ENCODE measurements at regions not wholly inside any gene's neighbourhood (a gene's known extent, or its start where the extent isn't known, plus 50 kb on each side); places are given as distances from the start of the nearest gene placed in this dataset.

- H3K27ac Mint-ChIP-seq = no peak overlapping the region
- DNase-seq = no peak
- no peaks in the 10 kb centered on the region for H3K4me1 ChIP-seq (ENCODE audit: insufficient read depth, low read length)
- no peaks in the 10 kb centered on the region for H3K27me3 Mint-ChIP-seq
- no peak overlapping the region for H3K4me3 Mint-ChIP-seq
- peaks cover 0 to 5% (median 0%) of the 10 kb centered on the region in 8 donors for H3K9me3 Mint-ChIP-seq
- no peaks in the 10 kb centered on the region for H3K36me3 ChIP-seq (ENCODE audit: insufficient read depth, low read length)
- H3K36me3 Mint-ChIP-seq = no peaks in the 10 kb centered on the region
- ChIA-PET POLR2A (ENCODE audit: partially characterized antibody) (no interaction called here), CTCF (ENCODE audit: partially characterized antibody) (interaction anchor here (1.1 kb wide), 1 partner anchor 9 kb away, joined by 3 read pairs; no protein-coding TSS in a partner anchor)
- intact Hi-C loops (cut with micrococcal nuclease) = no loop called here
- no peak overlapping the region for H3K27ac ChIP-seq (ENCODE audit: low read depth, low read length)
- no peaks in the 10 kb centered on the region for H3K9me3 ChIP-seq (ENCODE audit: control insufficient read depth in 1 of 2, low read length in 2 of 2)
- H3K4me3 ChIP-seq (ENCODE audit: low read length in 2 of 2) = no peak overlapping the region
- no peaks in the 10 kb centered on the region for H3K27me3 ChIP-seq (ENCODE audit: insufficient read depth, low read length)
- H3K4me1 Mint-ChIP-seq = no peaks in the 10 kb centered on the region
Observed at GRCh38 chr2:60336442-60337141, 216.9 kb downstream of the BCL11A start.

GRCh38 chr2:60335533-60336237 is 217.8 kb downstream of the BCL11A start:
- H3K4me3 ChIP-seq (ENCODE audit: low read length in 2 of 2) = no peak overlapping the region
- no peaks in the 10 kb centered on the region for H3K4me1 Mint-ChIP-seq
- intact Hi-C loops (cut with micrococcal nuclease) = no loop called here
- no peak overlapping the region for H3K27ac ChIP-seq (ENCODE audit: low read depth, low read length)
- ChIA-PET POLR2A (ENCODE audit: partially characterized antibody) (no interaction called here), CTCF (ENCODE audit: partially characterized antibody) (no interaction called here)
- no peaks in the 10 kb centered on the region for H3K36me3 ChIP-seq (ENCODE audit: insufficient read depth, low read length)
- no peak overlapping the region for H3K4me3 Mint-ChIP-seq
- H3K9me3 Mint-ChIP-seq = peaks cover 0 to 3% (median 0%) of the 10 kb centered on the region in 8 donors
- H3K27ac Mint-ChIP-seq = no peak overlapping the region
- no peaks in the 10 kb centered on the region for H3K4me1 ChIP-seq (ENCODE audit: insufficient read depth, low read length)
- no peak for DNase-seq
- no peaks in the 10 kb centered on the region for H3K36me3 Mint-ChIP-seq
- H3K9me3 ChIP-seq (ENCODE audit: control insufficient read depth in 1 of 2, low read length in 2 of 2) = no peaks in the 10 kb centered on the region
- H3K27me3 Mint-ChIP-seq = no peaks in the 10 kb centered on the region
- H3K27me3 ChIP-seq (ENCODE audit: insufficient read depth, low read length) = no peaks in the 10 kb centered on the region

GRCh38 chr2:60334610-60335009 is 218.8 kb downstream of the BCL11A start:
- H3K4me1 ChIP-seq (ENCODE audit: insufficient read depth, low read length) = no peaks in the 10 kb centered on the region
- H3K36me3 Mint-ChIP-seq = no peaks in the 10 kb centered on the region
- CTCF ChIA-PET (ENCODE audit: partially characterized antibody) = no interaction called here
- H3K27ac Mint-ChIP-seq = no peak overlapping the region
- peaks cover 0 to 3% (median 0%) of the 10 kb centered on the region in 8 donors for H3K9me3 Mint-ChIP-seq
- no peak overlapping the region for H3K4me3 Mint-ChIP-seq
- no peaks in the 10 kb centered on the region for H3K27me3 Mint-ChIP-seq
- no peak overlapping the region for H3K27ac ChIP-seq (ENCODE audit: low read depth, low read length)
- intact Hi-C loops (cut with micrococcal nuclease) = no loop called here
- DNase-seq = no peak
- H3K36me3 ChIP-seq (ENCODE audit: insufficient read depth, low read length) = no peaks in the 10 kb centered on the region
- H3K4me1 Mint-ChIP-seq = no peaks in the 10 kb centered on the region
- POLR2A ChIA-PET (ENCODE audit: partially characterized antibody) = no interaction called here
- H3K27me3 ChIP-seq (ENCODE audit: insufficient read depth, low read length) = no peaks in the 10 kb centered on the region
- H3K9me3 ChIP-seq (ENCODE audit: control insufficient read depth in 1 of 2, low read length in 2 of 2) = no peaks in the 10 kb centered on the region
- no peak overlapping the region for H3K4me3 ChIP-seq (ENCODE audit: low read length in 2 of 2)

GRCh38 chr2:60333264-60333663 is 220.2 kb downstream of the BCL11A start:
- Mint-ChIP-seq H3K27me3 (peaks cover 0 to 1% of the 10 kb centered on the region in 2 donors), H3K4me1 (no peaks in the 10 kb centered on the region), H3K36me3 (no peaks in the 10 kb centered on the region), H3K9me3 (peaks cover 0 to 3% (median 0%) of the 10 kb centered on the region in 8 donors), H3K4me3 (no peak overlapping the region), H3K27ac (no peak overlapping the region)
- intact Hi-C loops (cut with micrococcal nuclease) = no loop called here
- no peak overlapping the region for H3K27ac ChIP-seq (ENCODE audit: low read depth, low read length)
- no peaks in the 10 kb centered on the region for H3K27me3 ChIP-seq (ENCODE audit: insufficient read depth, low read length)
- DNase-seq = no peak
- no peak overlapping the region for H3K4me3 ChIP-seq (ENCODE audit: low read length in 2 of 2)
- H3K36me3 ChIP-seq (ENCODE audit: insufficient read depth, low read length) = no peaks in the 10 kb centered on the region
- ChIA-PET CTCF (ENCODE audit: partially characterized antibody) (no interaction called here), POLR2A (ENCODE audit: partially characterized antibody) (no interaction called here)
- H3K4me1 ChIP-seq (ENCODE audit: insufficient read depth, low read length) = no peaks in the 10 kb centered on the region
- H3K9me3 ChIP-seq (ENCODE audit: control insufficient read depth in 1 of 2, low read length in 2 of 2) = no peaks in the 10 kb centered on the region

- peaks cover 2 to 4% (median 3%) of the 10 kb centered on the region in 8 donors for H3K9me3 Mint-ChIP-seq
- no peak overlapping the region for H3K27ac Mint-ChIP-seq
- peaks cover 0 to 4% of the 10 kb centered on the region in 2 donors for H3K27me3 Mint-ChIP-seq
- Histone ChIP-seq H3K9me3 (ENCODE audit: control insufficient read depth in 1 of 2, low read length in 2 of 2) (no peaks in the 10 kb centered on the region), H3K4me1 (ENCODE audit: insufficient read depth, low read length) (no peaks in the 10 kb centered on the region), H3K27me3 (ENCODE audit: insufficient read depth, low read length) (no peaks in the 10 kb centered on the region), H3K36me3 (ENCODE audit: insufficient read depth, low read length) (no peaks in the 10 kb centered on the region), H3K4me3 (ENCODE audit: low read length in 2 of 2) (no peak overlapping the region), H3K27ac (ENCODE audit: low read depth, low read length) (no peak overlapping the region)
- POLR2A ChIA-PET (ENCODE audit: partially characterized antibody) = no interaction called here
- CTCF ChIA-PET (ENCODE audit: partially characterized antibody) = no interaction called here
- no peaks in the 10 kb centered on the region for H3K4me1 Mint-ChIP-seq
- no peak for DNase-seq
- peaks cover 0 to 3% of the 10 kb centered on the region in 2 donors for H3K36me3 Mint-ChIP-seq
- H3K4me3 Mint-ChIP-seq = no peak overlapping the region
- intact Hi-C loops (cut with micrococcal nuclease) = no loop called here
Observed at GRCh38 chr2:60331115-60331809, 222.2 kb downstream of the BCL11A start.

GRCh38 chr2:60329225-60329624 is 224.2 kb downstream of the BCL11A start:
- CTCF ChIA-PET (ENCODE audit: partially characterized antibody) = no interaction called here
- H3K27me3 Mint-ChIP-seq = peaks cover 0 to 6% of the 10 kb centered on the region in 2 donors
- intact Hi-C loops (cut with micrococcal nuclease) = no loop called here

GRCh38 chr2:60324536-60324935 is 228.9 kb downstream of the BCL11A start:
- POLR2A ChIA-PET (ENCODE audit: partially characterized antibody) = no interaction called here
- Histone ChIP-seq H3K27ac (ENCODE audit: low read depth, low read length) (no peak overlapping the region), H3K4me3 (ENCODE audit: low read length in 2 of 2) (no peak overlapping the region), H3K4me1 (ENCODE audit: insufficient read depth, low read length) (no peaks in the 10 kb centered on the region), H3K9me3 (ENCODE audit: control insufficient read depth in 1 of 2, low read length in 2 of 2) (no peaks in the 10 kb centered on the region), H3K36me3 (ENCODE audit: insufficient read depth, low read length) (no peaks in the 10 kb centered on the region), H3K27me3 (ENCODE audit: insufficient read depth, low read length) (no peaks in the 10 kb centered on the region)
- Mint-ChIP-seq H3K4me1 (no peaks in the 10 kb centered on the region), H3K36me3 (peaks cover 0 to 3% of the 10 kb centered on the region in 2 donors), H3K27ac (no peak overlapping the region), H3K27me3 (peaks cover 3 to 9% of the 10 kb centered on the region in 2 donors), H3K4me3 (no peak overlapping the region), H3K9me3 (peaks cover 2 to 20% (median 4%) of the 10 kb centered on the region in 8 donors)
- DNase-seq = no peak
- intact Hi-C loops (cut with micrococcal nuclease) = no loop called here
- CTCF ChIA-PET (ENCODE audit: partially characterized antibody) = no interaction called here

More at GRCh38 chr2:60329225-60329624, 224.2 kb downstream of the BCL11A start:
- Histone ChIP-seq H3K9me3 (ENCODE audit: control insufficient read depth in 1 of 2, low read length in 2 of 2) (no peaks in the 10 kb centered on the region), H3K27me3 (ENCODE audit: insufficient read depth, low read length) (no peaks in the 10 kb centered on the region), H3K27ac (ENCODE audit: low read depth, low read length) (no peak overlapping the region), H3K4me3 (ENCODE audit: low read length in 2 of 2) (no peak overlapping the region), H3K4me1 (ENCODE audit: insufficient read depth, low read length) (no peaks in the 10 kb centered on the region), H3K36me3 (ENCODE audit: insufficient read depth, low read length) (no peaks in the 10 kb centered on the region)
- Mint-ChIP-seq H3K36me3 (peaks cover 0 to 3% of the 10 kb centered on the region in 2 donors), H3K27ac (no peak overlapping the region), H3K4me1 (no peaks in the 10 kb centered on the region), H3K9me3 (peaks cover 2 to 13% (median 4%) of the 10 kb centered on the region in 8 donors), H3K4me3 (no peak overlapping the region)
- POLR2A ChIA-PET (ENCODE audit: partially characterized antibody) = no interaction called here
- DNase-seq = no peak
